Sciatic nerve (tissue), 2 donors: ENCODE measurements at regions not wholly inside any gene's neighbourhood (a gene's known extent, or its start where the extent isn't known, plus 50 kb on each side); places are given as distances from the start of the nearest gene placed in this dataset.
"Not testable (repeated sequence)": the region's sequence is repeated elsewhere in the genome, so short reads cannot be mapped to it uniquely, and the experiment has no call there.

Experiments used
- ATAC-seq: fragments of 200-7000 bp; cut with Tn5 transposase; one replicate; pipeline ENCODE4 v1.9.1; 2020; ENCODE audit warnings: mild to moderate bottlenecking, moderate library complexity
- DNase-seq: peaks from one replicate; pipeline ENCODE4 v3.0.0-alpha.2; 2020; ENCODE audit warnings: low spot score
- intact Hi-C: fragments of 100-400 bp; cut with DNase I; formaldehyde crosslinking; loops from one replicate; pipeline ENCODE4 v1.14.2; 2022
- donor health status: DM: no; HTN: no; CAD: no.
- donor health status: DM: no; HTN: no; CAD: no.

DNA sequence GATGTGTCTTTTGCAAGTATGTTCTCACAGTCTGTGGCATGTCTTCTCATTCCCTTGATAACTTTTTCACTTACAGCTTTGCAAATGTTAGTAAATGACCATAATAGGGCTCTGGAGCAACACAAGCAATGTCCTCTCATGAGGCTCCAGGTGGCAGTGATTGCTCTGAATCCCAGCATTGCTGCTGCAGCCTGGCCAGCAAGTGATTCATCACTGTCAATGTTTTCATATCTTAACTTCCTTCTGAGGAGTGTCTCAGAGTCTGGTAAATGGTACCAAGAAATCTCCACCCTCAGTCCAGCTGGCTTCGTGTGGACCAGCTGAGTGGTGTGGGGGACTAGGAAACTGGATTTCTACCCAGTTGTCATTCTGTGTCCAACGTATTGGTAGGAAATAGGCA, 139.6 kb downstream of the MYLK4 start:
- DNase-seq (no peak), ATAC-seq (no peak)
- intact Hi-C loops: no loop called here

DNA sequence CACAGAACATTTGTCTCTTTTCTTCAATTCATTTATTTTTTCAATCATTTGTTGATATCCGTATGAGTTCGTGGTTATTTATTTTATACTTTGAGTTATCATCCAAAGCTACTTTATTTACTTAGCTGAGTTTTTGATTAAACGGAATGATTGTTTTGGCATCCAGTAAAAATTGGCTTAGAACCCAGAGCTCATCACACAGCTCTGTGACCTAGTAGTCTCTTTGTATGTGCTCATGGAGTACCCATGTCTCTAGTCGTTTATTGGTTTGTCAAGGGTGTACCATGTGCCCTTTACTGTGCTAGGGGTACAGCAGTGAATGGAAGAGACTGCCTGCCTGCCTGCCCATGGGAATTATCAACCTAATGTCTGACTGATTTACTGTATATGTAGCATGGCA, 142.2 kb downstream of the MYLK4 start:
- no peak for DNase-seq
- peak; percentile 51 for ATAC-seq
- intact Hi-C loops: no loop called here

DNA sequence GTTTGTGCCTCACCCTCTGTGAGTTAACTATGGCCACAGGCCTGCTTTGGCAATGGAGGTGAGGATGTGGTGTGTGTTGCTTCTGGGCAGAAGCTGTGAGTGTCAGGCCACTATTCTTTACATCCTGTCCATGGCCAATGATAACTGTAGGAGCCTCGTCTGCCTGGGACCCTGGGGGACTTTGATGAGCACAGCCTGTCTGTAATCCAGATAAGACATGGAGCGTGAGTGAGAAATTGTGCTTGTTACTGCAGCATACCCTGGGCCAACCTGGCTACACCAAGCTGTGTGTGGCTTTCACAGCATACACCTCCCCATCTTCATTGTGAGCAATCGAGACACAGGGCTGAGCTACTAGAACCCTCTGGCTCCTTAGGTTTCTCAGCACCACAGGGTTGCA, 150.4 kb downstream of the MYLK4 start:
- no peak for DNase-seq
- no peak for ATAC-seq
- intact Hi-C loops: no loop called here

DNA sequence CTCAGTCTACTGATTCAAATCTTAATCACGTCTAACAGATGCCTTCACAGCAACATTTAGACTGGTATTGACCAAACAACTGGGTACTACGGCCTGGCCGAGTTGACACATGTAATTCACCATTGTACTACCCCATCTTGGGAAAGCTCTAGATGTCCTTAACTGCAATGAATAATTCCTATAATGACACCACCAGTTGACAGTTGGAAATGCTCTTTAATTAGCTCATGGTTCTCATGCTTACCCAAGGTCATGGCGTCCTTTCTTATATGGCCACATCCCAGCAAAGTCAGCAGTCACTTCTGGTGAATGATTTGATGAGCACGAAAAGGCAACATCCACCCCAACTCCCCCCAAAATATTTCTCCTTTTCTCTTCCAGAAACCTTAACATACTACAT, 150.9 kb downstream of the MYLK4 start:
- intact Hi-C loops: no loop called here
- DNase-seq (no peak), ATAC-seq (no peak)

GRCh38 chr6:2598867-2599266, 151.9 kb downstream of the MYLK4 start:
- no peak for DNase-seq
- no peak for ATAC-seq
- intact Hi-C loops: no loop called here

- intact Hi-C loops: no loop called here
- DNase-seq (no peak), ATAC-seq (no peak)
These were observed 152.7 kb downstream of the MYLK4 start for GRCh38 chr6:2597991-2598390.

DNA sequence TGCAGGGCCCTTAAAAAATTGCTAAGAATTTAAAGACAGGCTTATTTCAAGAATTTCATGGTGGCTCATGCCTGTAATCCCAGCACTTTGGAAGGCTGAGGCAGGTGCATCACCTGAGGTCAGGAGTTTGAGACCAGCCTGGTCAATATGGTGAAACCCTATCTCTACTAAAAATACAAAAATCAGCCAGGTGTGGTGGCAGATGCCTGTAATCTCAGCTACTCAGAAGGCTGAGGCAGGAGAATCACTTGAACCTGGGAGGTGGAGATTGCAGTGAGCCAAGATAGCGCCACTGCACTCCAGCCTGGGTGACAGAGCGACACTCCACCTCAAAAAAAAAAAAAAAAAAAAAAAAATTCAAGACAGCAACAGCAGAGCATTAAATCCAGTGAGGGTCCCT, 153.3 kb downstream of the MYLK4 start:
- intact Hi-C loops, ATAC-seq, DNase-seq: not testable (repeated sequence)

DNA sequence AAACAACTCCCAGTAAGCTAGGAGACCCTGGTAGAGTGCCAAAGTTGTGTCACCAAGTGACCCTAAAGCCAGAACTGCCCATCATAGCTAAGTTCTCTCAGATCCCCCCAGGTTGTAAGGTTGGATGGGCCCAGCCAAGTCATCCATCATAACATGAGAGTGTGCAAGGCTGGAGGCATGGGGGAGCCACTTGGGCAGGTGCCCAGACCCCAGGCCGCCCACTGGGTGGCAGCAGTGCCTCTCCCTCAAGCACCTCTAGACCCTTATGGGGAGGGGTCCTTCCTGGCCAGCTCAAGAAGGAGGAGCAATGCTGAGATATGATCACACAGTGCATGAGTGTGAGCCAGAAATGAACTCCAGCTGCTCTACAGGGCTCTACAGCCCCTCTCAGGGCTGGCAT, 154.5 kb downstream of the MYLK4 start:
- DNase-seq (no peak), ATAC-seq (no peak)
- intact Hi-C loops: no loop called here

- no peak for ATAC-seq
- no peak for DNase-seq
- intact Hi-C loops: no loop called here
These were observed 155.9 kb downstream of the MYLK4 start for GRCh38 chr6:2594868-2595267.

DNA sequence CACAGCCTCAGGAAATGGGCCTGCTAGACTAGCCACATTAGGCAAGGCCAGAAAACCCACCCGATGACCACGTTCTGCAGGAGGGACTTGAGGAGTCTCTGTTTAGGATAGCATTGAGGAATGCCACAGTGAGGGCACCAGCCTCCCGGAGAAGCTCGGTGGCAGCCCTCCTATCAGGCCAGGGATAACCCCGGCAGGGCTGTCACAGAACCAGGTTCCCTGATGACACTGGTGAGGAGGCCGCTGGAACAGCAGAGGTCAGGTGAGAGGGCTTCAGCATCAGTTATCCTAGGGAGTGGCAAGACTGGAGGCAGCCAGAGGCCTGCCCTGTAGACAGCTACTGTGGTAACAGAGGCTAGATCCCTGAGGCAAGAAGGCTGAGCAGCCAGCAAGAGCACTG, 157.6 kb downstream of the MYLK4 start:
- DNase-seq: no peak
- ATAC-seq: no peak
- intact Hi-C loops: no loop called here

DNA sequence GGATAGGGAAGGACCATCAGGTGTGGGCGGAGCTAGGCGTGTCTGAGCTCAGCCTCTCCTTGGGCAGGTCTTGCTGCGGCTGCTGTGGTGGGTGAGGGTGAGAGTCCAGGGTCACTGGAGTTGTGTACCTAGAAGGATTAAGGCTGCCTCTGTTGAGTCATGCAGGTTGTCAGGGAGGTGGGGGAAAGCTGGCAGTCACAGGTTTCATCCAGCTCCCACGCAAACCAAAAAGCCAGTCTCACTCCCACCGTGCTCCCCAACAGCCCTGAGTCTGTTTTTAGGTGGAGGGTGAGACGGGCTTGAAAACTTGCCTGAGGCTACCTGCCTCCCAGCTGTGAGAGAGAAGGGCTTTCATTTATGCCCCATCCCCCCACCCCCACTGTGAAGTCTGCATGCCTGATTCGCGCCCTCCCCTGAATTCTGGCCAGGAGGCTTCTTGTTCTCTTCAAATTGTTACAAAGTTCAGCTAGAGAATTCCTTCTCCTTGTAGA, 161.5 kb downstream of the MYLK4 start:
- intact Hi-C loops: no loop called here
- no peak for DNase-seq
- no peak for ATAC-seq

- ATAC-seq (no peak), DNase-seq (no peak)
- intact Hi-C loops: no loop called here
These were observed 167.3 kb downstream of the MYLK4 start for GRCh38 chr6:2583459-2583858.

DNA sequence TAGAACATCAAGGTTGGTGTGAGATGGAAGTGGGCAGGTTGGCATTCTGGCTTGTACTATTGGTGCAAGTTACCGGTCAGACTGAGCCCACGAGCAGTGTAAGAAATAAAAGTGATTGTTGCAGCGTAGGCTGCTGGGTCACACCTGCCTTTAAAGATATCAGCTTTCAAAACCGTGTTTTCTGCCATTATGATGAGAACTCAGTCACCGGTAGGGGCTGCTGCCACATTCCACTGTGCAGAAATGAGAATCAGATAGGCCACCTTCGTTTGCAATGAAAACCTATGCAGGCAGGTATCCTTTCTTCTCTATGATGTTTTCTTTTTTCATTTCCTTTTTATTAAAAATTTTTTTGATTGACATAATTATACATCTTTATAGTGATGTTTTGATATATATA, 168.5 kb downstream of the MYLK4 start:
- intact Hi-C loops: no loop called here
- ATAC-seq: no peak
- DNase-seq: no peak

DNA sequence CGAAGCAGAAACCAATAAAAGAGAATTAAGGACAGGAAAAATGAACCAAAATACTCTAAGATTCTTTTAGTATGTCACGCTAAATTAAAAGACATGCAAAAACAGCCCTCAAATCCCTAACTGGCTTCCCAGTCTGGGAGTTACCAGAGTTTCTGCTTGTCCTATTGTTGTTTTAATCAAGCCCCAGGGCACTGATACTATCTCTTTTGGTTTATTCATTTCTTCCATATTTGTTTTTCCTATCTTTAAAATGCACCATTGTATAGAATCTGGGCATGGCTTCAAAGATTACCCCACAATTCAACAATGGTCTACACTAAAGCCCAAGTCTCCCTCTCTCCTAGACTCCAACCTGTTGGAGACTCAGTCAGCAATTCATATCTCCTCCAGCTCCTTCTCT, 169.1 kb downstream of the MYLK4 start:
- intact Hi-C loops: no loop called here
- DNase-seq (no peak), ATAC-seq (no peak)

DNA sequence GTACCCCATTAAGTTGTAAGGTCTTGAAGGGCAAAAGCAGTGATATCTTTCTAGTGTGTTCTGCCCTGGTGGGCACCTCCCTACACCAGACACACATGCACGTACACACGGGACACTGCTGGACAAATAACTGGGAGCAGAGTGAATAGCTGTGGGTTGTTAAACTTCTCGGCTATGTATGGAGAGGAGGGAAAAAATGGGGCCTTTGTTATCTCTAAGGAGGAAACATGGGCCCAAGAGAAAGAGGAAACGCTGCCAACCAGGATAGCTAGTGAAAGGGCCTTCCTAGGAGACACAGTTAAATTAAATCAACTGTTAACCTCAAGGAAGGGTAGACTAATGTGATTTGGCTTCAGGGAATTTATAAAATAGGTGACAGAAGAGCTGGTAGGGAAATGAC, 169.7 kb downstream of the MYLK4 start:
- ATAC-seq (no peak), DNase-seq (no peak)
- intact Hi-C loops: no loop called here

DNA sequence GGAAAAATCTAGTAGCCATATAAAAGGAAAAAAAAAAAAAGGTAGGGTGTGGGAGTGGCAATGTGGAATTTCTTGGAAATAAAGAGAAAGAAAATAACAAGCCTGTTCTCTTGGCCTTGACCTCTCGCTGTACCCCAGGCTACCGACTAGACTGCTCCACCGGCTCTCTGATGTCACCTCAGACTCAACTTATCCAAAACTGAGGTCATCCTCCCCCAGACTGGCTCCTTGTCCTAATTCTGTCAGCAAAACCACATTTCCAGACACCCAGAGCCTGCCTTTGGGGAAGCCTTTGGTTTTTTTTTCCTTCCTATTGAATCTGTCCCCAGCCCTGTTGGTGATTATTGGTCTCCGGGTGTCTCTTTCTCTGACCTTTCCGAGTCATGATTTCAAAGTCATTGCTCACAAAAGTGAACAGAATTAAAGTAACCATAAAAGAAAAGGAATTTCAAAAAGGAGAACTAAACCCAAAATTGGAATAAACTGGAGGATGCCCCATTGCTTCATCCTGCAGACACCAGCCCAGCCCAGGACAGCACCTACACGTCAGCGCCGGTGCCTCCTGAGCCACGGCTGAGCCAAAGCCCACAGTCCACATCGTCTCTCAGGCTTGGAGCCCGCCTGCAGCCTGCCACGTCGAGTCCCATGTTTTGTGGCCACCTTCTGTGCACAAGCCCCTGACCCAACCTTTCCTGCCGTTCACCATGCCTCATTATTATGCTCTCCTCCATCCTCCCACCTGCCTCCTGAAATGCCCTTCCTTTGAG, 170.7 kb downstream of the MYLK4 start:
- intact Hi-C loops: no loop called here
- no peak for DNase-seq
- peak; percentile 36 for ATAC-seq

- ATAC-seq: no peak
These were observed 171.4 kb downstream of the MYLK4 start for GRCh38 chr6:2579241-2579761.

GRCh38 chr6:2578767-2579166, 172.0 kb downstream of the MYLK4 start:
- intact Hi-C loops: no loop called here
- ATAC-seq: no peak
- no peak for DNase-seq

More at GRCh38 chr6:2579241-2579761, 171.4 kb downstream of the MYLK4 start:
- no peak for DNase-seq
- intact Hi-C loops: no loop called here

DNA sequence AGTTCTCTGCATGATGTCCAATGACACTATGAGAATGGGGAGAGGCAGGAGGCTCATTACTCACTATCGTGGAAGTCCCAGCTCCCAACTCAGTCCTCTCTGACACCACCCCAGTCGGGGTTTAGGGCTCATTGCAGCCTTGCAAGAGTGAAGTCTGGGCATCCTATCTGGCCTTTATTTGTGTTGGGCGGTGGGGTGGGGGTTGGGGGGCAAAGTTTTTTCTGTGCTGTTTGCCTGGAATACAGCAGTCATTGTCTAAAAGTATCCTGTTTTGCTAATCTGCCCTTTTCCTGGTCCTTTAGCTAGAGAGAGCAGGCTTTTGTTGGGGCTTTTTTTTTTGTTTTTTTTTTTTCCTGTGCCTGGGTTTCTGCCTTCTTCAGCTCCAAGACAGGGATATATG, 174.2 kb downstream of the MYLK4 start:
- ATAC-seq (no peak), DNase-seq (no peak)
- intact Hi-C loops: no loop called here

GRCh38 chr6:2575236-2575635, 175.5 kb downstream of the MYLK4 start:
- intact Hi-C loops: no loop called here
- ATAC-seq (no peak), DNase-seq (no peak)

GRCh38 chr6:2569420-2569819, 181.3 kb downstream of the MYLK4 start:
- ATAC-seq, intact Hi-C loops, DNase-seq: not testable (repeated sequence)
